ENCODE measurements at regions not wholly inside any gene's neighbourhood (a gene's known extent, or its start where the extent isn't known, plus 50 kb on each side); places are given as distances from the start of the nearest gene placed in this dataset.

DNA sequence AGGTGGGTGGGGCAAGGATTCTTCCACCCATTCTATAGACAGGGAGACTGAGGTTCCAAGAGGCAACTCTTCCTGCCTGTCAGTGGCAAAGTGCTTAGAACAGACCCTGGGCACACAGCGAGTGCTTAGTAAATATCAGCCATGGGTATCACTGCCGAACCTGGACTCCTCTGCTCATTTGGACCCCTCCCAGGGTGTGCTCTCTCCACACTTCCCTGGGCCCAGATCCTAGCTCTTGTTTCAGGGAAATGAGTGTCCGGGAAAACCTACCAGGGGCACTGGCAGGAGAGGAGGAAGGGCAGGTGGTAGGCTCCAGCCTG, 136.3 kb downstream of the CYP26B1 start:
- no peak overlapping the region for H3K27ac ChIP-seq (ENCODE audit: low read depth, low read length)
- 76 to 91% (median 89%) methylated on average over 3 of the region's 3 CpGs for WGBS, 3 donors

DNA sequence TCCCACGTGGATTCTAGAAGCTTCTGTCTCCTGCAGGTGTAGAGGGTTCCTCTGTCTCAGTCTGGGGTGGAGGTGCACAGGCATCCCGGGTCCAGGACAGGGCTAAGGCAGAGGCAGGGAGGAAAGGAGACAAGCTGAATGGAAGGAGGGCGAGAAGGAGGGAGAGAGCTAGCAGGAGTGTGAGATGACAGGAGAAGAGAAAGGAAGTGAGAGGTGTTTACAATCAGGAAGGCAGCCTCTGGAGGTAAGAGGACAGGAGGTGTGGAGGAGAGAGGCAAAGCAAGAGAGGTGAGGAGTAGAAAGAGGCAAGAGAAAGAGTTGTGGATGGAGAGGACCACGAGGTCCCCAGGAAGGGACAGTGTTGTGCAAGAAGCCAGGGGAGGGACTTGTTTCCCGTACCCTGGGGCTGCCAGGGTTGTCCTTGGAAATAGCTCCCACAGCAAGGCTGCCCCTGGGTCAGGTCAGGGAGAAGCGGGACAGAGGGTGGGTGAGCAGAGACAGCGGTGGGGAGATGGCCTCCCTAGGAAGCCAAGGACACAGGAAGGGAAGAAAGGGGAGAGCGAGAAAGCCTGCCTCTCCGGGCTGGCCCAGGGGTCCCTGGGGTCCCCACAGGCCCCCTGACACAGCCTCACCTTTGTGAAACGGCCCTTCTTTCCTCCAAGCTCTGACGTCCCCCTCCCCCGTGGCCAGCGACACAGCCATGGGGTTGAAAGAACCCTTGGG, 136.9 kb downstream of the CYP26B1 start:
- no peak overlapping the region for H3K27ac ChIP-seq (ENCODE audit: low read depth, low read length)
- 63 to 78% (median 74%) methylated on average over 13 of the region's 13 CpGs for WGBS, 3 donors

DNA sequence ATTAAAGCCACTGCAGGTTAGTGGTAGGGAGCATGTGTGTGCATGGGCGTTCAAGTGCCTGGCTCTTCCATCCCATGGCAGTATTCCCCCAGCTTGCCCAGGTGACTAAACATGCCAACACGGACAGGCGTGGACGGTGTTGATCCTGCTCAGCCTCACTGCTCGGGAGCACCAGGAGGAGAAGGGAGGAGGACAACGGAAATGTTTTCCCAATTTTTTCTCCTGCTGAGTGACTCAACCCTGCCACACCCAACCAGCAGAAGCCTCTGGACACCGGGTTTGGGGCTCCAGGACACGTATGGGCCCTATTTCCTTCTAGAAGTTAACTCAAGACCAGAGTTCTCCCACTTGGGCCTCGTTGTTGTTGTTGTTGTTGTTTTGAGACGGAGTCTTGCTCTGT, 139.1 kb downstream of the CYP26B1 start:
- 81 to 90% (median 84%) methylated on average over 10 of the region's 10 CpGs for WGBS, 3 donors
- H3K27ac ChIP-seq (ENCODE audit: low read depth, low read length): no peak overlapping the region

DNA sequence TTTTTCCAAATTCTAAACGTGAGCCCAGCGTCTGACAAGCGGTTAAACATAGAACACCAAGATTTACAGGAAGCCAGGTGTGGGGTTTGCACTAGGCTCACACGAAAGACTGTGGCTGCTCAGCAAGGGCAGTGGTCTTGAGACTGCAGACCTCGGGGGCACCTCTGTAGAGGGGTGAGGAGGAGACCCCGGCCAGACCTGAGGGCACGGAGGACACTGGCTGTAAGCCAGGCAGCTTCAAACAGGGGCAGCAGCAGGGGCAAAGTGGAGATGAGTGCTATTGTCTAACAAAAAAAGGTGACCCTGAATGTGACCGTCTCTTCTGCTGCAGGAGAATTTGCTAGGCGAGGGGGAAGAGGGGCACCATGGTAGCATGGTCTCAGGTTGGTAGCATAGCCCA, 140.3 kb downstream of the CYP26B1 start:
- 63 to 75% (median 71%) methylated on average over 9 of the region's 9 CpGs for WGBS, 3 donors

DNA sequence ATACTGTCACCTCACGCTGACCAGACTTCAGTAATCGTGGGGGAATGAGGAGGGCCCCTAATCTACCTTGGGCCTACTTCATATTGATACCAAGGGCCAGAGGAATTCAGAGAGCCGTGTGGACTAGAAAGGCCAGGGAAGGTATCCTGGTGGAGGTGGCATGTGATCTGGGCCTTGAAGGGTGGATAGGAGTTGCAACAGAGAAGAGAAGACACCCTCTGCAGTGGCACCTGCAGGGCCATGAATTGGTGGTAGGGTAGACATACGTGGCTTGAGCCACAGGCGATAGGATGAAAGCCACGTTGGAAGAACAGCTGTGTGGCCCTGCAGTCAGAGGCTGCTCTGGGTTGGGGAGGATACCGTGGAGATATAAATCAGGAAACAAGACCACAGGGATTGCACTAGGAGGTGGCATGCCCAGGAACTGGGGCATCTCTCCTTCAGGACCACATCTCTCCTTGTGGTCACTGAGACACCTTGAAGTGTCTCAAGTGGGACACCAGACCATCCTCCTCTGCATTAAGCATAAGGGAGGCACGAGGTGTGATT, 141.4 kb downstream of the CYP26B1 start:
- WGBS, 3 donors: 85 to 89% (median 86%) methylated on average over 8 of the region's 8 CpGs
- H3K27ac ChIP-seq (ENCODE audit: low read depth, low read length): no peak overlapping the region

More for the DNA sequence above, 140.3 kb downstream of the CYP26B1 start:
- no peak overlapping the region for H3K27ac ChIP-seq (ENCODE audit: low read depth, low read length)

DNA sequence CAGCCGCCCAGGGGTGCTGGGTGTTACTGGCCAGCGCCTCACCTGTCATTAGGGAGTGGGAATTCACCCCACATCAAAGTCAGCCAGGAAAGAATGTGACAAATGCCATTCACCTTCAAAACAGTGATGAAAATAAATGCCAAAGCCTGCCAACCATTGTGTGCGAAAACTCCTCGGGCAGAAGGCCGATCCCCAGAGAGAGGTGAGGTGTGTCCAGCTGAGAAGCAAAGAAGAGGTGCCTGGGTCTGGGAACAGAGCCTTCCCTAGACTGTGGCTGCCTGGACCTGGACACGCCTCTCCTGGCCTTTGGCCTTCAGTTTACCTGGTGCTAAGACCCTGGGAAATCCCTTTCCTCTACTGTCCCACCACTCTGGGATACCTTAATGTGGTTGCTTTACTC, 142.7 kb downstream of the CYP26B1 start:
- 80 to 91% (median 89%) methylated on average over 6 of the region's 6 CpGs for WGBS, 3 donors
- no peak overlapping the region for H3K27ac ChIP-seq (ENCODE audit: low read depth, low read length)

DNA sequence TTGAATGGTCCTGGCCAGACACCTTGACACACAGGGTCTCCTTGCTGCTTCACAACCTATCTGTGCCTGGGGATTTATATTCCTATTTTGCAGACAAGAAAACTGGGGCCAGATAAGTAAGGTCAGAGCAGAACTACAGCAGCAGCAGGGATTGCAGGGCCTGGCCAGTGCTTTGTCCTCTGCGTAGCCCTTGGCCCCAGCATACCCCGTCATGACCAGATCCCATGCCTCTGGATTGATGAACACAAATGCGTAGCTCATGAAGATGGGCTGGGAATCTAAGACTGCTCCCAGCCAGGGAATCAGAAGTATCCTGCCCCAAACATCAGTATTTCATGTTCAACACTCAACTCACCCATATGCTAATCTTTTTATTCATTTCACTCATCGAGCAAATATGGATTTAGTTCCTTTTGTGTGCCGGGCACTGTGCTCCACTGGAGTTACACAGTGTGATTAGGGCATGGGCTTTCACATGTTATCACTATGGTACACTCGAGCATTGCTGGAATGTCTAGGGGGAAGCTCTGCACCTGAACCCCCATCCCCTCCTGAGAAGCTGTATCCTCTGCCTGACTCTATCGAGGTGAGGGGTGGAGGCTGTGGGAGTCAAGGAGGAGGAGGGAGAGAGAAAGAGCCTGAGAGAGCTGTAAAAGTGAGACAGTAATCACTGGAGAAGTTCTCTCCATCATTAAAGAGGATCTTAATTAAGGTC, 143.3 kb downstream of the CYP26B1 start:
- 86 to 90% (median 89%) methylated on average over 7 of the region's 7 CpGs for WGBS, 3 donors
- H3K27ac ChIP-seq (ENCODE audit: low read depth, low read length): no peak overlapping the region

DNA sequence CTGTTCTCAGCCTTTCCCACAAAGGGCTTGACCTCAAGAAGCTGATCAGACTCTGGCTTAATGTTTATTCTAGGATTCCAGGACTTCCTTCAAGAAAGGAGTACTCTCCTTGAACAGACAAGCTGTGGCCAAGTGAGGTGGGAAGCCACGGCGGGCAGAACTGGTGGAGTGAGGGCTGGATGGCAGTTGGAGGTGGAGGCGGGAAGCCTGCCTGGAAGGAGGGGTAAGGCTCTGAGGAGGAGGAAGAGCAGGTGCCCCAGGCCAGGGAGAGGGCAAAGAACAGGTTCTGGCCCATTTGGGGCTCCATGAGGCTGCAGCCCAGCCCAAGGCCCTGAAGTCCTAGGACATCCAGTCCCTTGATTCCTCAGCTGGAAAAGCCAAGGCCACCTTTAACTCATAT, 143.9 kb downstream of the CYP26B1 start:
- WGBS, 3 donors: 74 to 84% (median 79%) methylated on average over 3 of the region's 3 CpGs
- H3K27ac ChIP-seq (ENCODE audit: low read depth, low read length): no peak overlapping the region

DNA sequence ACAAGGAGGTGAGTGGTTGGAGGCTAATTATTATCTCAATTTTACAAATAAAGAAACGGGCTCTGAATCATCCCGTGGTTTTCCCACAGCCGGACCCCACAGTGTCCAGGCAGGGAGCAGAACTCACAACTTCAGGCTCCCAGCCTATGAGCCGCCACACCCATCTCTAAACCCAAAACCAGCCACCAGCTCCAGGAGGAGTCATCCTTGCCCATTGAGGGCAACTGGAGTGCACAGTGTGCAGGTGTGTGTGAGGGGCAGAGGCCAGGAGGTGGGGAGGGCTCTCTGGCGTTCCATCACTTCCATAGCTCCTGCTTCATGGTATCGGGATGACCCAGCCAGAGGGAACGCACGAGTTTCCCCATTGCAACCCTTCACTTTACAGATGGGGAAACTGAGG, 144.5 kb downstream of the CYP26B1 start:
- WGBS, 3 donors: 92 to 95% (median 94%) methylated on average over 8 of the region's 8 CpGs

DNA sequence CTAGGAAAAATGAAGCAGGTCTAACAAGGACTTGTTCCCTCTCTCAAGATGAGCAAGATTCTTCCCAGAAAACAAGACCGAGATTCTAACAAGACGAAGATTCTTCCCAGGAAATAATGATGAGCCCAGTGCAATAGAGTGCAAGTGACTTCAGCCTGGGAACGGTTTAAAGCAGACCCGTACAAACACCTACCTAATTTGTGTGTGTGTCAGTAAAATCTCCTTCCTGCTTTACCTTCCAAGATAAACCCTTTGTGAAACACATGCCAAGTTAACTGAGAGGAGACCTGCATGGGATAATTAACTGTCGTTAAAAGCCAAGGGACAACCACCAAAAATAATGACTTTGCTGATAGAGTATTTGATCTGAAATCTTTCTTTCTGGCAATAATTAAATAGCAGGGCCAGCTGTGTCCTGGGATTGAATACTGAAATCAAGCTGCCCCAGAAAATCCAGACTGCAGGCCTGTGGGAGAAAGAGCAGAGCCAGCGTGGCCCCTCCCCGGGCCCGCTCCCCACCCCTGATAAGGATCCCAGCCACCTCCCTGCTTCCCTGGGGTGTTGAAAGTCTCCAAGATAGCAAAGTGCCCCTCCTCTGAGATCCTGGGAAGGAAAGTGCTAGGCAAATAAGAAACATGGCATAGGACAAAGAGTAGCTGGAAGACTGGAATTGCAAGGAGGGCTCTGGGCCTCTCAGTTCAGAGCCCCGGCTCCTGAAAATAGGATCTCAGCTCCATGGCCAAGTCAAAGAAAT, 145.5 kb downstream of the CYP26B1 start:
- WGBS, 3 donors: 49 to 70% (median 58%) methylated on average over 9 of the region's 9 CpGs
- no peak overlapping the region for H3K27ac ChIP-seq (ENCODE audit: low read depth, low read length)

More for the DNA sequence above, 144.5 kb downstream of the CYP26B1 start:
- no peak overlapping the region for H3K27ac ChIP-seq (ENCODE audit: low read depth, low read length)

DNA sequence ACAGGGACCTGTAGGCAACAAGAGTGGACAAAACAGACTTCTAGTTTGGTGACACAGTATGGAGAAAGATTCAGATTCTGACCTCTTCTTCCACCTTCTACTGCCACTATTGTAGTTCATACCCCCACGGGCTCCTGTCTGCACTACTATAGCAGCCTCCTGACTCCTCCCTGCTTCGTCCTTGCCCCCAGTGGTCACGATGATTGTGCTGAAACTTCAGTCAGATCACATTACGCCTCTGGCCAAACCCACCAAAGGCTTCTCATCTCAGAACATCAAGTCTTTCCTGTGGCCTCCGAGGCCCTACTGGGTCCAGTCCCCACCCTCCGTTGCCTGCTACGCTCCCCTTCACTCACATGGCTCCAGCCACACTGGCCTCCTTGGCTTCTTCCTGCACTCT, 147.6 kb downstream of the CYP26B1 start:
- H3K27ac ChIP-seq (ENCODE audit: low read depth, low read length): no peak overlapping the region
- WGBS, 3 donors: 60 to 78% (median 72%) methylated on average over 7 of the region's 7 CpGs

DNA sequence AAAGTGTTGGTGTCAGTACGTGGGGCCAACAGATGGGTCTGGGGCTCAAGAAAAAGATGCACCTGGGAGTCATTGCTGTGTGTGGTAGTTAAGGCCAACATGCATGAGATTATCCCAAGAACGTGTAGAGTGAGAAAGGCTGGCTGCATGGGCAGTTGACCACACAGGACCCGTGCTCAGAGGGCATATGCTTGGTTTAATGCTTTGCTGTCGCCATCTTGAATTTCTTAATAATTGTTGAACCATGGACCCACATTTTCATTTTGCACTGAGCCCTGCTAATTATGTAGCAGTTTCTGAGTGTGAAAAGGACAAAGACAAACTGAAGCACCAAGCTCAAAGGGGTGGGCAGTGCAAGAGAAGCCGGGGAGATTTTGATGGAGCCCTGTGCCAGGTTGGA, 148.1 kb downstream of the CYP26B1 start:
- 83 to 90% (median 89%) methylated on average over 5 of the region's 5 CpGs for WGBS, 3 donors
- no peak overlapping the region for H3K27ac ChIP-seq (ENCODE audit: low read depth, low read length)

DNA sequence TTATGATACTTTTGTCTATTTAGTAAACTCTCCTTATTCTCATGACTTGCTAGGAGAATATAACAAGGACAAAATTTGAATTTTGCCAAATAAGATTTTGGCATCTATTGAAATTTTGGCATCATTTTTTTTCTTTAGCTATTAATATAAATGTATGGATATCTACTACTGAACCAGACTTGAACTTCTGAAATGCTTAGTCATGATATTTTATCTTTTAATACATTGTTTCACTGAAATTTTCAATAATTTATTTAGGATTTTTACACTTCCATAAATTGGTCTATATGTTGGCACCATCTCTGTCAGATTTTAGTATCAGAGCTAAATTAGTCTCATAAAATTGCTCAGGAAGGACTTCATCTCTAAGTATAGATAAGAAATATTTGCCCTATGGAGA, 149.8 kb downstream of the CYP26B1 start:
- no peak overlapping the region for H3K27ac ChIP-seq (ENCODE audit: low read depth, low read length)

DNA sequence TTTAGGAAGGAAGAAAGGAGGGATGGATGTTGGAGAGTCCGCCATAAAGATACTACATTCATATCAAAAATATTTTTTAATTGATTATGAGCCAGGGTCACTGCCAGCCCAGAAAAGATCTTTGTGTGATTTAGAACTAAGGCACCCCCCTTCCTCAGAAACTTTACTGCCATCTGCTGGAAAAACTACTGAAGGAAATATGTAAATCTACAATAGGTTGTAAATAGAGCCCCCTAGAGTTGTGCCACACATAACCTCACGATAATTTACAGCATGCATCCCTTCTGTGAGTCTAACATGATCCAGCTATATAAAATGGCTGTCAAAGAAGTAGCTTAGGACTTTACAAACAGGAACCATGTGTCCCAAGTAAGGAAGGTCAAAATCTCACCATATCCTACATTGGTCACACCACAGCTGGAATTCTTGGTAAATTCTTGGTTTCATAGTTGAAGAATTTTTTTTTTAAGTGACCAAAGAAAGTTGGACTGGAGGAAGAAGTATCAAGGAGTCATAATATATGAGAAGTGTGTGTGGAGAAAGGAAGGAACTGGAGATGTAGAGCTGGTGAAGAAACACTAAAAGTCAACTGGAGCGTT, 152.5 kb downstream of the CYP26B1 start:
- 77 to 79% (median 78%) methylated on average over 3 of the region's 3 CpGs for WGBS, 3 donors
- H3K27ac ChIP-seq (ENCODE audit: low read depth, low read length): no peak overlapping the region

DNA sequence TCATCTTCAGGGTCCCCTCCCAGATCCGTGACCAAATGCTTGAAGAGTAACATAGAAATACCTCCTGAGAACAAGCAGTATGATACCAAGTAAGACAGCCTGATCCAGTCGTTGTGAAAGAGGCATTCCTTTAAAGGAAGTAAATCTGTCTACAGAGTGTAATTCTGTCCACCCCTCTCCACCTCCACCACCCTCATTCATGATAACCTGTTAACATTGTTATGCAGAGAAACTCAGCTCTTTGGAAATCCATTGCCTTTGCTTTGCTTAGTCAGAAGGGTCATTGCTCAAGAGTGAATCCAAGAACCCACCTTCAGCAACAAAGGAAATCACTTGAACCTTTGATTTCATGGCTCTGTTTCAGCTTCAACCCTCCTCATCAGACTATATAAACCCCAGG, 155.6 kb downstream of the CYP26B1 start:
- no peak overlapping the region for H3K27ac ChIP-seq (ENCODE audit: low read depth, low read length)
- 57 to 69% (median 62%) methylated on average over 2 of the region's 2 CpGs for WGBS, 3 donors

DNA sequence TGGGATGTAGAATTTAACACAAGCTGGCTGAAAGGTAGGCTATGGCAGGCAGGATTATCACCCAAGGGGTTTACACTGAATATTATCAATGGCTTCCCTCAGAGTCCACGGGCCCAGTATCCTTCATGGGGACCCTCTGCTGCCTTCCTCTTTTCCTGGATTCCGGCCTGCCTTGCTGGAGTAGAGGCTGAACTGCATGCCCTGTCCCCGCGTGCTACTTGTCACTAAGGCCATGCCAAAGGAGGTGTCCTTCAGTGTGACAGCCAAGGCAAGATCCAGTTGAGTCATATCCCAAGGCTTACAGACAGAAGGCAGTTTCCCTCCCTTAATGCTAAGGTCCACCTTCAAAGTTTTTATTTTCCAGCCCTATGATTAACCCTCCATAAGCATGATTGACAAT, 156.3 kb downstream of the CYP26B1 start:
- no peak overlapping the region for H3K27ac ChIP-seq (ENCODE audit: low read depth, low read length)
- 77 to 94% (median 91%) methylated on average over 4 of the region's 4 CpGs for WGBS, 3 donors

DNA sequence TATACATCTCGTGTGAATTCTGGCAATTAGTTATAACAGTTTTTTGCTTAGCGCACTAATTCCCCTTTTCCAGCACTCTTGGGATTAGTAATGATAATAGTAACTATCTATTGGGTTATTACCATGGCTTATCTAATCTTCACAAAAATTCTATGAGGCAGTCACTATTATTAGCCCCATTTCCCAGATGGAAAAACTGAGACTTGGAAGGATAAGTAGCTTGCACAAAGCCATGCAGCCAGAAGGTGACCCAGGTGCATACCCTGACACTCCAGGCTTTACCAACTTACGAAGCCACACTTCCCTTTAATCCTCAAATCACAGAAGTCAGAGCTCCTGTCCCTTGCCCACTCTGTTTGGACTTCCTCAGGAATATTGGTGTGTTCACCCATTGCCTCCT, 156.8 kb downstream of the CYP26B1 start:
- H3K27ac ChIP-seq (ENCODE audit: low read depth, low read length): no peak overlapping the region
- WGBS, 3 donors: 86 to 94% (median 93%) methylated on average over 3 of the region's 3 CpGs

DNA sequence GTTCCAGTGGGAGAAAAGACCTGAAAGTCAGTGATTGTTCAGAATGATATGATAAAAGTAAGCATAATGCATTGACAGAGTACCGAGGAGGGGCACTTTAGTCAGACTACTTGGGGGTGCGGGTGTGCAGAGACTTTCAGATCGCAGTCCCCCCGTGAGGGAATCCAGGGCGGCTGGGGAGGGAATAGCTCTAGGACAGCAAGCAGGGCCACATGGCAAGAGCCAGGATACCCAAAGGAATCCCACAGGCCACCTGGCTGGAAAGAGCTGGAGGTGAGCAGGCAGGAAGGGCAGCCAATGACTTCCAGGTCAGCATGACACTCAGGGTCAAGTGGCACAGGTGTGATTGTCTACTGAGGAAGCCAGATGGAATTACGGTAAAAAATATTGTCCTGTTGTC, 157.5 kb downstream of the CYP26B1 start:
- 86 to 92% (median 92%) methylated on average over 6 of the region's 6 CpGs for WGBS, 3 donors

DNA sequence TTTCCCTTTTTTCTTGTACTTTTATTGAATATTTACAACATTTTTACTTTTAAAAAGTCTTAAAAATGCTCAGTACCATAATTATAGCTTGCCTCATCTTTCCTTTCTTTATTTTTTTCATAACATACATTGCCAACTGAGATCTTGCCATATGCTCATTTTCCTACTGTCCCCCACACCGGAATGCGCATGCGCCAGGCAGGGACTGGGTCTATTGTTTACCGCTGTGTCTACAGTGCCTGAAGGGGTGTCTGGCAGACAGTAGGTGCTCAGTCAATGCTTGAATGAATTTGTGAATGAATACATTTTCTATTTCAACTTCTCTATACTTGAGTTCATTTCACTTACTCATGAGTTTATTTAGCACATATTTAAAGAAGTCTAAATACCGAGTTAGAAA, 158.0 kb downstream of the CYP26B1 start:
- WGBS, 3 donors: 91 to 95% (median 93%) methylated on average over 5 of the region's 5 CpGs
- H3K27ac ChIP-seq (ENCODE audit: low read depth, low read length): no peak overlapping the region

More for the DNA sequence above, 157.5 kb downstream of the CYP26B1 start:
- no peak overlapping the region for H3K27ac ChIP-seq (ENCODE audit: low read depth, low read length)
